HG03460 (cell line): ENCODE measurements at regions not wholly inside any gene's neighbourhood (a gene's known extent, or its start where the extent isn't known, plus 50 kb on each side); places are given as distances from the start of the nearest gene placed in this dataset.
"Not testable (repeated sequence)": the region's sequence is repeated elsewhere in the genome, so short reads cannot be mapped to it uniquely, and the experiment has no call there.

Experiments used
- ATAC-seq: cut with Tn5 transposase; IDR thresholded peaks from one replicate; pipeline ENCODE4 v1.9.1; 2021; ENCODE audit not compliant: unreplicated experiment

DNA sequence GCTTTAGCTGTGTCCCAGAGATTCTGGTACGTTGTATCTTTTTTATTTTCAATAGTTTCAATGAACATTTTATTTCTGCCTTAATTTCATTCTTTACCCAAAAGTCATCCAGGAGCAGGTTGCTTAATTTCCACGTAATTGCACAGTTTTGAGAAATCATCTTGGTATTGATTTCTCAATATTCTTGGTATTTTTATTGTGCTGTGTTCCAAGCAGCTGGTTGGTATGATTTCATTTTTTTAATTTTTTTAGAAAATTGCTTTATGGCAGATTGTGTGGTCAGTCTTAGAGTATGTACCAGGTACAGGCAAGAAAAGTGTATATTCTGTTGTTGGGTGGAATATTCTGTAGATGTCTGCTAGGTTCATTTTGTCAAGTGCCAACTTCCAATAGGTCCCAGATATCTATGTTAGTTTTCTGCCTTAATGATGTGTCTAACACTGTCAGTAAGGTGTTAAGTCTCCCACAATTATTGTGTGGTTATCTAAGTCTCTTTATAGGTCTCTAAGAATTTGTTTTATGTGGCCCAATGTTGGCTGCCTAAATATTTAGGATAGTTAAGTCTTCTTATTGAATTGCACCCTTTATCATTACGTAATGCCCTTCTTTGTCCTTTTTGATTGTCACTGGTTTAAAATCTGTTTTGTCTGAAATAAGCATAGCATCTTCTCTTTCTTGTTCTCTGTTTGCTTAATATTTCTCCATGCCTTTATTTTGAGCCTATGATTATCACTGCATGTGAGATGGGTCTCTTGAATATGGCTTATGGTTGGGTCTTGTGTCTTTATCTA, 366.9 kb upstream of the IRAK1BP1 start:
- ATAC-seq: no peak

GRCh38 chr6:78502386-78502887, 364.9 kb upstream of the IRAK1BP1 start:
- no peak for ATAC-seq

GRCh38 chr6:78505178-78505577, 362.2 kb upstream of the IRAK1BP1 start:
- ATAC-seq: no peak

GRCh38 chr6:78511009-78511408, 356.3 kb upstream of the IRAK1BP1 start:
- ATAC-seq: no peak

DNA sequence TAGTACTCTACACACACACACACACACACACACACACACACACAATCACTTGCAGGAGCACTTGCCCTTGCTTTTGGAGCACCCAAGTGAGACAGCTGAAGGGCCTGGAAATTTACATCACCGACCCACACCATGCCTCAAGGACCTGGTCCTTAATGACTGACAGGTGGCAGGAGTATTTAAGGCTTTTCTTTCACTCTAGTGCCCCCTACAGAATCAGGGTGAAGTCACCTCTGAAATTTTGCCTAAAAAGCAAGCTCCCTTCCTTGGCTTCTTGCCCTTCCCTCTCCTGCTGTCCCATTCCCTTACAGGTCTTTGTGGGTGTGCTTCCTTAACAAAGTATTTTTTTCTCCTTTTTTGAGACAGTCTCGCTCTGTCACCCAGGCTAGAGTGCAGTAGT, 353.5 kb upstream of the IRAK1BP1 start:
- no peak for ATAC-seq

- no peak for ATAC-seq
These were observed 352.1 kb upstream of the IRAK1BP1 start for GRCh38 chr6:78515271-78515670.

DNA sequence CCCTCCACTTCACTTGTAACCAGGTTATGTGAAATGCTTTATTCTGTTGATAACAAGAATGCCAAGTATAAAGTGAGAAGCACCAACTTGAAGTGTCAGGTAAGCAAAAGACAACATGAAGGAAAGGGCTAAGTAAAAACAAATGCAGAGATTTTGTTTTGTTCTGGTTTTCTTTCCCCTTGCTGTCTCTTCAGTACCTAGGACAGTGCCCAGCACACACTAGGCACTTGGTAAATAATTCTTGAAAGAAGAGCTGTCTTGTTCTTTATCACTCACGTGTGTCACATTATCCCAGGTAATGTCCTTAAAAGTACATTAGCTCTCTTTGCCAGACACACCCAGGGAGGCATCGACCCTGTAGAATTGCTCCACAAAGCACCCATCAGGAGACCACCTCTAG, 350.0 kb upstream of the IRAK1BP1 start:
- no peak for ATAC-seq

- no peak for ATAC-seq
These were observed 343.7 kb upstream of the IRAK1BP1 start for GRCh38 chr6:78523622-78524021.

- ATAC-seq: no peak
These were observed 341.4 kb upstream of the IRAK1BP1 start for GRCh38 chr6:78525976-78526375.

- ATAC-seq: no peak
These were observed 340.9 kb upstream of the IRAK1BP1 start for GRCh38 chr6:78526432-78526831.

GRCh38 chr6:78528926-78529325, 338.4 kb upstream of the IRAK1BP1 start:
- no peak for ATAC-seq

GRCh38 chr6:78530208-78530607, 337.1 kb upstream of the IRAK1BP1 start:
- no peak for ATAC-seq

- ATAC-seq: no peak
These were observed 333.9 kb upstream of the IRAK1BP1 start for GRCh38 chr6:78533426-78533825.

- no peak for ATAC-seq
These were observed 333.5 kb upstream of the IRAK1BP1 start for GRCh38 chr6:78533876-78534275.

GRCh38 chr6:78538002-78538401, 329.3 kb upstream of the IRAK1BP1 start:
- no peak for ATAC-seq

DNA sequence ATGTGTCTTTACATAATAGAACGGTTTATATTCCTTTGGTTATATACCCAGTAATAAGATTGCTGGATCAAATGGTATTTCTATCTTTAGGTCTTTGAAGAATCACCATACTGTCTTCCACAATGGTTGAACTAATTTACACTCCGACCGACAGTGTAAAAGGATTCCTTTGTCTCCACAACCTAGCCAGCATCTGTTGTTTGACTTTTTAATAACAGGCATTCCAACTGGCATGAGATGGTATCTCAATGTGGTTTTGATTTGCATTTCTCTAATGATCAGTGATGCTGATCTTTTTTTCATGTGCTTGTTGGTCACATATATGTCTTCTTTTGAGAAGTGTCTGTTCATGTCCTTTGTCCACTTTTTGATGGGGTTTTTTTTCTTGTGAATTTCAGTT, 319.7 kb upstream of the IRAK1BP1 start:
- not testable (repeated sequence) for ATAC-seq

- ATAC-seq: no peak
These were observed 316.0 kb upstream of the IRAK1BP1 start for GRCh38 chr6:78551361-78551760.

DNA sequence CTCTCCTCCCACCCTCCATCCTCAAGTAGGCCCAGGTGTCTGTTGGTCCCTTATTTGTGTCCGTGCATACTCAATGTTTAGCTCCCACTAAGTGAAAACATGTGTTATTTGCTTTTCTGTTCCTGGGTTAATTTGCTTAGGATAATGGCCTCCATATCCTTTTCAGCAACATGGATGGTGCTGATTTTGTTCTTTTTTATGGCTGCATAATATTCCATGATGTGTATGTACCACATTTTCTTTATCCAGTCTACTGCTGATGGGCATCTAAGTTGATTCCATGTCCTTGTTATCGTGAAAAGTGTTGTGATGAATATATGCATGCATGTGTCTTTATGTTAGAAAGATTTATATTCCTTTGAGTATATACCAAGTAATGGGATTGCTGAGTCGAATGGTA, 314.9 kb upstream of the IRAK1BP1 start:
- no peak for ATAC-seq

GRCh38 chr6:78554341-78554740, 313.0 kb upstream of the IRAK1BP1 start:
- ATAC-seq: no peak

DNA sequence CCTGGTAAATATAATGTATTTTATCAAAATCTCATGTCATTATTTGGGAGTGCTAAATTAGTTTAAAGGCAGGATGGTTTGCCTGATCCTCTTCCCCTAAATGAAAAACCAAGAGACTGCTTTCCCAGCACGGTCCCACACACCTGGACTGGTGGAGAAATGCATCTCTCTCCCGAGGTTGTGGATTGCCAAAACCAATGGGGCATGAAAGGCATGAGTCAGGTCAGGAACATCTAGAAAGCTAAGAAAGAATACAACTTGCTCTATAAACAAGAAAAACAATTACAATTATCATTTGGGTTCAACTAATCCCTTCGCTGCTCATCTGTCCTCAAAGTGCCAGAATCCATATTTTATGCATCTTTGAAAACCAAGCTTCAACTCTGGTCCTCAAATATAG, 308.3 kb upstream of the IRAK1BP1 start:
- ATAC-seq: no peak

GRCh38 chr6:78561015-78561414, 306.3 kb upstream of the IRAK1BP1 start:
- ATAC-seq: no peak

GRCh38 chr6:78565997-78566396, 301.4 kb upstream of the IRAK1BP1 start:
- ATAC-seq: no peak

DNA sequence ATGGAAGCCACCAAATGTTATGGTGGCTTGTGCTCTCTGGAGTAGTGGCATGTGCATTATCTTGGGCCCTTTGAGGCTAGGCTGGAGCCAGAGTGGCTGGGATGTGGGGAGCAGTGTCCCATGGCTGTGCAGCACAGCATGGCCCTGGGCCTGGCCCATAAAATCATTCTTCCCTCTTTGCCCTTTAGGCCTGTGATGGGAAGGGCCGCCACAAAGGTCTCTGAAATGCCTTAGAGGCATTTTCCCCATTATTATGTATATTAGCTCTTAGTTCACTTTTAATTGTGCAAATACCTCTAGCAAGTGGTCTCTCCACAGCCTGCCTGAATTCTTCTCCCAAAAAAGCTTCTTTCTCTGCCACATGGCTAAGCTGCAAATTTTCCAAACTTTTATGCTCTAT, 297.3 kb upstream of the IRAK1BP1 start:
- no peak for ATAC-seq
